Myocyte (in vitro differentiated cells): ENCODE measurements at regions not wholly inside any gene's neighbourhood (a gene's known extent, or its start where the extent isn't known, plus 50 kb on each side); places are given as distances from the start of the nearest gene placed in this dataset.

Source experiments
- DNase-seq: peaks from one replicate; pipeline ENCODE4 v3.0.0-alpha.2; 2012; ENCODE audit warnings: low read depth

- DNase-seq: no peak
Observed at GRCh38 chr20:40244286-40244685, 444.8 kb downstream of the MAFB start.

GRCh38 chr20:40241596-40242343 is 447.3 kb downstream of the MAFB start:
- DNase-seq: no peak

- no peak for DNase-seq
Observed at GRCh38 chr20:40238511-40238910, 450.5 kb downstream of the MAFB start.

GRCh38 chr20:40234593-40234992 is 454.4 kb downstream of the MAFB start:
- DNase-seq: no peak

GRCh38 chr20:40233406-40233805 is 455.6 kb downstream of the MAFB start:
- DNase-seq: no peak

GRCh38 chr20:40232756-40233155 is 456.3 kb downstream of the MAFB start:
- DNase-seq: no peak

- no peak for DNase-seq
Observed at GRCh38 chr20:40232273-40232672, 456.8 kb downstream of the MAFB start.

- DNase-seq: no peak
Observed at GRCh38 chr20:40230486-40230885, 458.6 kb downstream of the MAFB start.

GRCh38 chr20:40225596-40225995 is 463.4 kb downstream of the MAFB start:
- no peak for DNase-seq

- DNase-seq: no peak
Observed at GRCh38 chr20:40223810-40224209, 465.2 kb downstream of the MAFB start.

GRCh38 chr20:40218971-40219370 is 470.1 kb downstream of the MAFB start:
- DNase-seq: no peak

GRCh38 chr20:40218316-40218969 is 470.6 kb downstream of the MAFB start:
- DNase-seq: no peak

GRCh38 chr20:40207655-40208054 is 481.4 kb downstream of the MAFB start:
- no peak for DNase-seq

GRCh38 chr20:40205971-40206370 is 483.1 kb downstream of the MAFB start:
- DNase-seq: no peak

- DNase-seq: no peak
Observed at GRCh38 chr20:40203032-40203431, 486.0 kb downstream of the MAFB start.

GRCh38 chr20:40197691-40198090 is 491.3 kb downstream of the MAFB start:
- no peak for DNase-seq

GRCh38 chr20:40196846-40197436 is 492.1 kb downstream of the MAFB start:
- DNase-seq: no peak

GRCh38 chr20:40195742-40196141 is 493.3 kb downstream of the MAFB start:
- no peak for DNase-seq

GRCh38 chr20:40192529-40192928 is 496.5 kb downstream of the MAFB start:
- peak; percentile 5 for DNase-seq

- peak; percentile 41 for DNase-seq
Observed at GRCh38 chr20:40192081-40192480, 497.0 kb downstream of the MAFB start.

GRCh38 chr20:40191573-40191972 is 497.5 kb downstream of the MAFB start:
- DNase-seq: no peak

GRCh38 chr20:40189621-40190020 is 499.4 kb downstream of the MAFB start:
- DNase-seq: no peak

GRCh38 chr20:40188319-40188718 is 500.7 kb downstream of the MAFB start:
- peak; percentile 21 for DNase-seq
